ENCODE measurements at regions not wholly inside any gene's neighbourhood (a gene's known extent, or its start where the extent isn't known, plus 50 kb on each side); places are given as distances from the start of the nearest gene placed in this dataset.
"Not testable (repeated sequence)": the region's sequence is repeated elsewhere in the genome, so short reads cannot be mapped to it uniquely, and the experiment has no call there.

GRCh38 chr6:121695329-121695728 lies 259.9 kb downstream of the GJA1 start:
- no peak for TF ChIP-seq CTCF (IDR thresholded peaks at IDR 0.05)
- Histone ChIP-seq H3K4me1 (peaks cover 3% of the 10 kb centered on the region), H2AFZ (no peak overlapping the region), H3K36me3 (ENCODE audit: control insufficient read depth, insufficient read depth, low read length) (no peaks in the 10 kb centered on the region), H3K4me2 (ENCODE audit: low read length) (no peak overlapping the region), H3K27ac (no peak overlapping the region), H3K4me3 (ENCODE audit: low read depth, low read length) (no peak overlapping the region), H3K27me3 (ENCODE audit: control insufficient read depth, insufficient read depth, low read length) (no peaks in the 10 kb centered on the region), H3K79me2 (no peaks in the 10 kb centered on the region), H3K9ac (no peak overlapping the region), H3K9me3 (ENCODE audit: control insufficient read depth, low read length) (no peaks in the 10 kb centered on the region)

GRCh38 chr6:121697921-121698320 lies 262.5 kb downstream of the GJA1 start:
- Histone ChIP-seq H3K4me3 (ENCODE audit: low read depth, low read length) (no peak overlapping the region), H3K79me2 (no peaks in the 10 kb centered on the region), H3K4me2 (ENCODE audit: low read length) (no peak overlapping the region), H3K9ac (no peak overlapping the region), H3K9me3 (ENCODE audit: control insufficient read depth, low read length) (no peaks in the 10 kb centered on the region), H3K4me1 (no peaks in the 10 kb centered on the region), H3K27ac (no peak overlapping the region), H3K27me3 (ENCODE audit: control insufficient read depth, insufficient read depth, low read length) (no peaks in the 10 kb centered on the region), H2AFZ (no peak overlapping the region), H3K36me3 (ENCODE audit: control insufficient read depth, insufficient read depth, low read length) (no peaks in the 10 kb centered on the region)
- TF ChIP-seq CTCF (IDR thresholded peaks at IDR 0.05), result no peak

GRCh38 chr6:121698617-121699016 lies 263.2 kb downstream of the GJA1 start:
- TF ChIP-seq CTCF (IDR thresholded peaks at IDR 0.05), result no peak
- no peaks in the 10 kb centered on the region for H3K4me1 ChIP-seq
- no peaks in the 10 kb centered on the region for H3K27me3 ChIP-seq (ENCODE audit: control insufficient read depth, insufficient read depth, low read length)
- no peak overlapping the region for H3K4me2 ChIP-seq (ENCODE audit: low read length)
- H3K4me3 ChIP-seq (ENCODE audit: low read depth, low read length), result no peak overlapping the region
- no peak overlapping the region for H2AFZ ChIP-seq
- H3K36me3 ChIP-seq (ENCODE audit: control insufficient read depth, insufficient read depth, low read length), result no peaks in the 10 kb centered on the region
- no peaks in the 10 kb centered on the region for H3K9me3 ChIP-seq (ENCODE audit: control insufficient read depth, low read length)
- no peak overlapping the region for H3K9ac ChIP-seq
- no peak overlapping the region for H3K27ac ChIP-seq
- no peaks in the 10 kb centered on the region for H3K79me2 ChIP-seq

- not testable (repeated sequence) for H3K9me3 ChIP-seq (ENCODE audit: control insufficient read depth, low read length); H3K27me3 ChIP-seq (ENCODE audit: control insufficient read depth, insufficient read depth, low read length); H3K4me2 ChIP-seq (ENCODE audit: low read length); H3K36me3 ChIP-seq (ENCODE audit: control insufficient read depth, insufficient read depth, low read length); H2AFZ ChIP-seq; H3K4me3 ChIP-seq (ENCODE audit: low read depth, low read length); H3K4me1 ChIP-seq; H3K9ac ChIP-seq; H3K79me2 ChIP-seq; H3K27ac ChIP-seq
Measured at GRCh38 chr6:121703129-121703528, 267.7 kb downstream of the GJA1 start.

GRCh38 chr6:121711472-121711871 lies 276.0 kb downstream of the GJA1 start:
- no peak for TF ChIP-seq CTCF (IDR thresholded peaks at IDR 0.05)
- Histone ChIP-seq H3K27ac (no peak overlapping the region), H3K4me2 (ENCODE audit: low read length) (no peak overlapping the region), H2AFZ (no peak overlapping the region), H3K79me2 (no peaks in the 10 kb centered on the region), H3K9ac (no peak overlapping the region), H3K36me3 (ENCODE audit: control insufficient read depth, insufficient read depth, low read length) (no peaks in the 10 kb centered on the region), H3K27me3 (ENCODE audit: control insufficient read depth, insufficient read depth, low read length) (no peaks in the 10 kb centered on the region), H3K4me3 (ENCODE audit: low read depth, low read length) (no peak overlapping the region), H3K4me1 (no peaks in the 10 kb centered on the region), H3K9me3 (ENCODE audit: control insufficient read depth, low read length) (no peaks in the 10 kb centered on the region)

Measured in parathyroid adenoma (tissue), 2 donors.